Endothelial cell of umbilical vein (primary cell): ENCODE measurements at regions not wholly inside any gene's neighbourhood (a gene's known extent, or its start where the extent isn't known, plus 50 kb on each side); places are given as distances from the start of the nearest gene placed in this dataset.

Experiments used
- EZH2 ChIP-seq: IDR thresholded peaks from 2 replicates; pipeline ENCODE4 v1.6.1; 2012; ENCODE audit warnings: borderline replicate concordance, low read depth, mild to moderate bottlenecking, moderate library complexity, low read length, inconsistent platforms; ENCODE audit not compliant: severe bottlenecking
- GATA2 ChIP-seq: IDR thresholded peaks from 2 replicates; pipeline ENCODE4 v1.7.0; 2011; ENCODE audit warnings: low read depth, mild to moderate bottlenecking, moderate library complexity, mixed read lengths, low read length; ENCODE audit not compliant: insufficient read length, insufficient read depth
- JUN ChIP-seq: IDR thresholded peaks from 2 replicates; pipeline ENCODE4 v1.6.1; 2011; ENCODE audit warnings: borderline replicate concordance, low read depth; ENCODE audit not compliant: insufficient read length, insufficient read depth
- POLR2A ChIP-seq: IDR thresholded peaks from 2 replicates; pipeline ENCODE4 v1.6.1; 2012; ENCODE audit warnings: low read depth, mild to moderate bottlenecking, control low read depth, low read length
- POLR2AphosphoS5 ChIP-seq: IDR thresholded peaks from 2 replicates; pipeline ENCODE4 v1.6.1; 2012; ENCODE audit warnings: low read depth, mild to moderate bottlenecking, control low read depth, low read length, moderate library complexity; ENCODE audit not compliant: insufficient read depth
- TF ChIP-seq, protein P1 (sequence below), 2 donors: IDR thresholded peaks; 1 replicate in 1 of 2; 2 replicates in 1 of 2; pipeline ENCODE4 v1.5.1; 2011; ENCODE audit warnings: low read length in 2 of 2, mild to moderate bottlenecking in 2 of 2, moderate library complexity in 2 of 2, control low read depth in 1 of 2, inconsistent platforms in 1 of 2, low read depth in 1 of 2; ENCODE audit not compliant: insufficient read depth in 1 of 2; ENCODE audit errors: extremely low read depth in 1 of 2

DNA sequence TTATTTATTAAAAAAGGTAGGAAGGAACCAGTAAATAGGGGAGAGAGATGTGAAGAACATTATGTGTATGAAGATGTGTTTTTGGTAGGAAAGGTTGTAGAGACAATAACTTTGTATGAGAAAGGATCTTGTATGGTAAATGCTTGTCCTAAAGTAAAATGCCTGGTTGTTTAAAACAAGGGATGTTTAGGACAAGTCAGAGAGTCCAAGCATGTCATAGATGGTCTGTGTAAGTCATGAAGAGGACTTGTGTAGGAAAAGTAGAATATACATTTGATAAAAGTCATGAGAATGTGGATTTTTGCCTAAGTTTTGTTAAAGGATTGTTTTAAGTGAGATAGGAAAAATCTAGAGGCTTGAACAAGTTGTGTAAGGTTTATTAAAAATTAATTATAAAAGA lies 325.1 kb downstream of the CDH26 start:
- TF ChIP-seq, protein P1, sequence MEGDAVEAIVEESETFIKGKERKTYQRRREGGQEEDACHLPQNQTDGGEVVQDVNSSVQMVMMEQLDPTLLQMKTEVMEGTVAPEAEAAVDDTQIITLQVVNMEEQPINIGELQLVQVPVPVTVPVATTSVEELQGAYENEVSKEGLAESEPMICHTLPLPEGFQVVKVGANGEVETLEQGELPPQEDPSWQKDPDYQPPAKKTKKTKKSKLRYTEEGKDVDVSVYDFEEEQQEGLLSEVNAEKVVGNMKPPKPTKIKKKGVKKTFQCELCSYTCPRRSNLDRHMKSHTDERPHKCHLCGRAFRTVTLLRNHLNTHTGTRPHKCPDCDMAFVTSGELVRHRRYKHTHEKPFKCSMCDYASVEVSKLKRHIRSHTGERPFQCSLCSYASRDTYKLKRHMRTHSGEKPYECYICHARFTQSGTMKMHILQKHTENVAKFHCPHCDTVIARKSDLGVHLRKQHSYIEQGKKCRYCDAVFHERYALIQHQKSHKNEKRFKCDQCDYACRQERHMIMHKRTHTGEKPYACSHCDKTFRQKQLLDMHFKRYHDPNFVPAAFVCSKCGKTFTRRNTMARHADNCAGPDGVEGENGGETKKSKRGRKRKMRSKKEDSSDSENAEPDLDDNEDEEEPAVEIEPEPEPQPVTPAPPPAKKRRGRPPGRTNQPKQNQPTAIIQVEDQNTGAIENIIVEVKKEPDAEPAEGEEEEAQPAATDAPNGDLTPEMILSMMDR (IDR thresholded peaks at IDR 0.05; ENCODE audit: extremely low read depth in 1 of 2, insufficient read depth in 1 of 2, low read depth in 1 of 2, low read length in 2 of 2): no peak
- no peak for TF ChIP-seq EZH2
- no peak for TF ChIP-seq POLR2A
- no peak for TF ChIP-seq POLR2AphosphoS5
- TF ChIP-seq JUN: no peak
- TF ChIP-seq GATA2: no peak
